Mesendoderm (in vitro differentiated cells): ENCODE measurements at regions not wholly inside any gene's neighbourhood (a gene's known extent, or its start where the extent isn't known, plus 50 kb on each side); places are given as distances from the start of the nearest gene placed in this dataset.

Source experiments
- DNase-seq: peaks from one replicate; pipeline ENCODE4 v3.0.0; 2013
- H2AK5ac ChIP-seq: 2 replicates; pipeline ENCODE4 v1.6.1; 2013; ENCODE audit warnings: low read length, inconsistent platforms
- H2BK120ac ChIP-seq: 2 replicates; pipeline ENCODE4 v1.6.1; 2013; ENCODE audit warnings: low read depth, mild to moderate bottlenecking, low read length, moderate library complexity, mixed read lengths
- H2BK15ac ChIP-seq: replicated peaks from 2 replicates; pipeline ENCODE4 v1.6.1; 2013; ENCODE audit warnings: low read depth, mild to moderate bottlenecking, moderate library complexity
- H2BK5ac ChIP-seq: 2 replicates; pipeline ENCODE4 v1.6.1; 2013; ENCODE audit warnings: low read length, inconsistent platforms
- H3K18ac ChIP-seq: 2 replicates; pipeline ENCODE4 v1.6.1; 2013; ENCODE audit warnings: mild to moderate bottlenecking, low read length, mixed read lengths
- H3K23ac ChIP-seq: one replicate; pipeline ENCODE4 v1.6.1; 2013; ENCODE audit warnings: low read length
- H3K27ac ChIP-seq: 2 replicates; pipeline ENCODE4 v1.5.1; 2013; ENCODE audit warnings: low read depth, mild to moderate bottlenecking, inconsistent platforms, low read length, moderate library complexity
- H3K27me3 ChIP-seq: 2 replicates; pipeline ENCODE4 v1.6.1; 2013; ENCODE audit warnings: low read length, control low read depth, mild to moderate bottlenecking, inconsistent platforms; ENCODE audit not compliant: insufficient read depth, poor library complexity
- H3K36me3 ChIP-seq: 2 replicates; pipeline ENCODE4 v1.6.1; 2013; ENCODE audit warnings: low read length, inconsistent platforms; ENCODE audit not compliant: control insufficient read depth, insufficient read depth
- H3K4ac ChIP-seq: one replicate; pipeline ENCODE4 v1.6.1; 2013; ENCODE audit warnings: low read depth, mild to moderate bottlenecking, low read length, moderate library complexity
- H3K4me1 ChIP-seq: 2 replicates; pipeline ENCODE4 v1.6.1; 2013; ENCODE audit warnings: low read depth, low read length, inconsistent platforms; ENCODE audit not compliant: control insufficient read depth
- H3K4me2 ChIP-seq: 2 replicates; pipeline ENCODE4 v1.6.1; 2013; ENCODE audit warnings: low read length
- H3K4me3 ChIP-seq: 2 replicates; pipeline ENCODE4 v1.5.1; 2013; ENCODE audit warnings: mild to moderate bottlenecking, low read length
- H3K56ac ChIP-seq: one replicate; pipeline ENCODE4 v1.6.1; 2013; ENCODE audit warnings: low read length
- H3K79me1 ChIP-seq: 2 replicates; pipeline ENCODE4 v1.6.1; 2013; ENCODE audit warnings: low read length, inconsistent platforms
- H3K79me2 ChIP-seq: 2 replicates; pipeline ENCODE4 v1.6.1; 2013; ENCODE audit warnings: mild to moderate bottlenecking, low read length; ENCODE audit not compliant: control insufficient read depth, insufficient read depth
- H3K9ac ChIP-seq: 2 replicates; pipeline ENCODE4 v1.6.1; 2013; ENCODE audit warnings: low read length, inconsistent platforms
- H4K5ac ChIP-seq: one replicate; pipeline ENCODE4 v1.6.1; 2013; ENCODE audit warnings: low read length
- H4K8ac ChIP-seq: one replicate; pipeline ENCODE4 v1.6.1; 2013; ENCODE audit warnings: low read depth, mild to moderate bottlenecking, control low read depth, low read length, moderate library complexity
- WGBS: extraction: QIAGEN DNeasy Blood & Tissue Kit; methylation state at CpG from one replicate; pipeline ENCODE4 v1.1.7; 2013; ENCODE audit warnings: low lambda C conversion rate, missing lambda C conversion rate; ENCODE audit not compliant: insufficient coverage; ENCODE audit errors: extremely low coverage; 5-methylcytosine and 5-hydroxymethylcytosine counted together

DNA sequence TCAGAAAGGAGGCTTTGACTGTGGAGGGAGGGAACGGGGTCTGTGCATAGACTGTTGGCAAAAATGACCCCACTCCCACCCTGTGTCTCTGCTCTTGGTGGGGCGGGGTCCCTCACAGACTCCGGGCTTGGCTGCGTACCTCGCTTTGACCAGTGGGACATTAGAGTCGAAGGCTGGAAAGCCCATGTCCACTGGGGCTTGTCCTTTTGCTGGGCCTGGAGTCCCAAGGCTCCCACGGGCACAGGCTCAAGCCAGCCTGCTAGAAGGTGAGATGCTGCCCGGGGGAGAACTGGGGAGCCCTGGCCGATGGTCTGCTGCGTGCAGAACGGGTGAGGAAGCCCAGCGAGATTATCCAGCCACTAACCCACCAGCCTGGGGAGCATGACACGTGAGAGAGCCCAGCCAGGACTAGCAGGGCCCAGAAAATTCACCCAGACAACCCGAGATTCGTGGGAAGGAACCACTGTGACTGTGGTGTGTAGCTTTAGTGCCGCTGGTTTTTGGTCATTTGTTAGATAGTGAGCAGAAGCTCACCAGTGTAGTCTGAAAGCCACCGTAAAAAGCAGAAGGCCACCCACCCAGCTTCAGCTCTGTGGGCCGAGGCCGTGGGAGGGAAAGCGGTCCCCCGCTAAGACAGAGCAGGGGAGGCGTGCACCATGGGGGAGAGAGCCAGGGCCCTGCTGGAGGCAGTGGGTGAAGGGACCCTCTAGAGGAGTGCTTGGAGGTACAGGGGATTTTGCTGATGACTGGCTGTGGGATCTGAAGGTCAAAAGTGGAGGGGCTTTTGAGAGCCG is 78.3 kb upstream of the C1orf174 start:
- no peak overlapping the region for H3K4me3 ChIP-seq
- no peaks in the 10 kb centered on the region for H3K4me1 ChIP-seq
- no peak overlapping the region for H3K56ac ChIP-seq
- no peak overlapping the region for H2BK15ac ChIP-seq
- no peak overlapping the region for H4K5ac ChIP-seq
- no peak overlapping the region for H3K4ac ChIP-seq
- H3K27me3 ChIP-seq: no peaks in the 10 kb centered on the region
- H3K79me1 ChIP-seq: no peaks in the 10 kb centered on the region
- H3K79me2 ChIP-seq: no peaks in the 10 kb centered on the region
- H3K27ac ChIP-seq: no peak overlapping the region
- no peak overlapping the region for H4K8ac ChIP-seq
- no CpG with 5 or more reads among the region's 23 CpGs for WGBS
- H3K18ac ChIP-seq: no peak overlapping the region
- H3K9ac ChIP-seq: no peak overlapping the region
- no peak overlapping the region for H3K4me2 ChIP-seq
- no peak overlapping the region for H3K23ac ChIP-seq
- H2BK5ac ChIP-seq: no peak overlapping the region
- no peak overlapping the region for H2AK5ac ChIP-seq
- H2BK120ac ChIP-seq: no peak overlapping the region
- DNase-seq: no peak
- H3K36me3 ChIP-seq: no peaks in the 10 kb centered on the region

DNA sequence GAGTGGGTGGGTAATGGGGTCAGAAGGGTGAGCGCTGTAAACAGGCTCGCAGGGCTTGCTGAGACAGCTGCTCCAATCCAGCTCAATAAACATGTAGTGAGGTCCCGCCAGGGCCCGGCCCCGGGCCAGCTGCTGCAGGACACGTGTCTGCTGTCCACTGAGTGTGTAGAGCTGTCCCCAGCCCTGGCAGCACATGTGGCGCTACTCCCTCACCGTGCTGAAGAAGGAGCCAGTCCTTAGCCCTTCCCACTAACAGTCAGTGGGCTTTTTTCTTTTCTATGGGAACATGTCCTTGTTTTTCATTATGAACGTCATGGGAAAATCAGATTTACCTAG is 78.9 kb upstream of the C1orf174 start:
- no peak overlapping the region for H3K4me2 ChIP-seq
- H2BK15ac ChIP-seq: no peak overlapping the region
- H3K4me3 ChIP-seq: no peak overlapping the region
- H3K4me1 ChIP-seq: no peaks in the 10 kb centered on the region
- H2AK5ac ChIP-seq: no peak overlapping the region
- no peak overlapping the region for H4K5ac ChIP-seq
- H3K27ac ChIP-seq: no peak overlapping the region
- WGBS: no CpG with 5 or more reads among the region's 9 CpGs
- no peak overlapping the region for H2BK5ac ChIP-seq
- H3K18ac ChIP-seq: no peak overlapping the region
- no peak overlapping the region for H3K23ac ChIP-seq
- no peaks in the 10 kb centered on the region for H3K36me3 ChIP-seq
- H2BK120ac ChIP-seq: no peak overlapping the region
- H3K9ac ChIP-seq: no peak overlapping the region
- no peak for DNase-seq
- no peak overlapping the region for H3K56ac ChIP-seq
- H3K4ac ChIP-seq: no peak overlapping the region
- H3K79me2 ChIP-seq: no peaks in the 10 kb centered on the region
- H4K8ac ChIP-seq: no peak overlapping the region
- no peaks in the 10 kb centered on the region for H3K79me1 ChIP-seq
- no peaks in the 10 kb centered on the region for H3K27me3 ChIP-seq

DNA sequence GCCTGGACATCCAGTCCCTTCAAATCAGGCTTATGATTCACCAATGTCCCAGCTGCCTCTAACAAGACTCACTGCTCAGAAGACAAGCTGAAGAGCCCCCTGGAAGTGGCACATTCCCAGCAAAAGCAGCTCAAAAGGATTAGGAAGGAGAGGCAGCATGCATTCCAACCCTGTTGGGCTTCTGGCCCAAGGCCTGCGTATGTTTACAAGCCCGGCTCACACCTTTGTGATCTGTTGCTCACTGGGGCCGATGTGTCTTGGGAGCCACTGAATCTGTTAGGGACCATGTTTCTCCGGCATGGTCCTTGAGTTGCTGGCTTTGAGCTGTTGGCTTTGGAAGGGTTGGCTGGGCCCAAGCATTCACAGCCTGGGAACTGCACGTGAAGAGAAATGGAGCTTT is 81.2 kb upstream of the C1orf174 start:
- no peak overlapping the region for H2BK120ac ChIP-seq
- no peaks in the 10 kb centered on the region for H3K4me1 ChIP-seq
- H3K4me2 ChIP-seq: no peak overlapping the region
- no peak overlapping the region for H3K18ac ChIP-seq
- H3K4ac ChIP-seq: no peak overlapping the region
- no peak overlapping the region for H3K23ac ChIP-seq
- H2AK5ac ChIP-seq: no peak overlapping the region
- no peak overlapping the region for H3K9ac ChIP-seq
- no CpG with 5 or more reads among the region's 5 CpGs for WGBS
- no peaks in the 10 kb centered on the region for H3K79me2 ChIP-seq
- no peaks in the 10 kb centered on the region for H3K79me1 ChIP-seq
- H3K36me3 ChIP-seq: no peaks in the 10 kb centered on the region
- no peak overlapping the region for H4K5ac ChIP-seq
- no peak overlapping the region for H4K8ac ChIP-seq
- H3K4me3 ChIP-seq: no peak overlapping the region
- no peak overlapping the region for H3K27ac ChIP-seq
- no peak overlapping the region for H3K56ac ChIP-seq
- peak; percentile 61 for DNase-seq
- H2BK15ac ChIP-seq: no peak overlapping the region
- H3K27me3 ChIP-seq: no peaks in the 10 kb centered on the region
- H2BK5ac ChIP-seq: no peak overlapping the region

DNA sequence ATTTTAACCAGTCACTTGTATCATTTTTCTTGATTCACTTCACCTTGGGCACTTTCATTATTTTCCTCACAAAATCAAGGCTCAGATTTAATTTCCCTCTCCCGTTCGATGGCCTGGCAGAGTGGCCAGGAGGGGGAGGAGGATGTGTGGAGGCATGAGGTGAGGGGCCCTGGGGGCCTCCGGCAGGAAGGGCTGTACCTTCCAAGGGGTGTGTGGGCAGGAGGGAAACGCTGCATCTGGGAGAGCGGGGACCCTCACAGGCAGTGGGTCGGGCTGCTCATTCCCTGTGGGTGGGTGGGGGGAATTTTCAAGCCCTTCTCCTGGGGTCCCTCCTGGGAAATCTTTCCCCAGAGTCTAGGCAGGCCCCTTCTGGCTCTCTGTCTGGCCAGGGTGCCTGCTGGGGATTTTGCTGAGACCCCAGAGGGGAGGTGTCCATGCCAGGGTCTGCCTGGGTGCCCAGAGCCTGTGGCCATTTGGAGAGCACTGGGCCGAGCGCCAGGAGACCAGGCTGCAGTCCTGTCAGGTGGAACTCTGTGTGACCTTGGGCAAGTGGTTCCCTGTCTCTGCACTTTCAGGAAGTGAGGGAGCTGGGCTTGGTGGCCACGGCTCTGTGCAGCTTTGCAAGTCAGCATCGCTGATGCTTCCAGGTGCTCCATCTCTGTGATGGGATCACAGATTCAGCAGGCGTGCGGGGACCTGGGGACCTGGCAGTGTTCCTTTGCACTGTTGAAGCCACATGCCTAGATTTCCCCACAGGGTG is 81.9 kb upstream of the C1orf174 start:
- Histone ChIP-seq H3K4me2 (no peak overlapping the region), H3K79me2 (no peaks in the 10 kb centered on the region), H3K56ac (no peak overlapping the region), H2BK5ac (no peak overlapping the region), H3K9ac (no peak overlapping the region), H3K4me3 (no peak overlapping the region), H3K27ac (no peak overlapping the region), H3K18ac (no peak overlapping the region), H3K4ac (no peak overlapping the region), H2AK5ac (no peak overlapping the region), H4K8ac (no peak overlapping the region), H2BK120ac (no peak overlapping the region), H3K36me3 (no peaks in the 10 kb centered on the region), H3K4me1 (no peaks in the 10 kb centered on the region), H3K79me1 (no peaks in the 10 kb centered on the region), H3K23ac (no peak overlapping the region), H3K27me3 (no peaks in the 10 kb centered on the region), H4K5ac (no peak overlapping the region), H2BK15ac (no peak overlapping the region)
- no CpG with 5 or more reads among the region's 12 CpGs for WGBS
- no peak for DNase-seq

DNA sequence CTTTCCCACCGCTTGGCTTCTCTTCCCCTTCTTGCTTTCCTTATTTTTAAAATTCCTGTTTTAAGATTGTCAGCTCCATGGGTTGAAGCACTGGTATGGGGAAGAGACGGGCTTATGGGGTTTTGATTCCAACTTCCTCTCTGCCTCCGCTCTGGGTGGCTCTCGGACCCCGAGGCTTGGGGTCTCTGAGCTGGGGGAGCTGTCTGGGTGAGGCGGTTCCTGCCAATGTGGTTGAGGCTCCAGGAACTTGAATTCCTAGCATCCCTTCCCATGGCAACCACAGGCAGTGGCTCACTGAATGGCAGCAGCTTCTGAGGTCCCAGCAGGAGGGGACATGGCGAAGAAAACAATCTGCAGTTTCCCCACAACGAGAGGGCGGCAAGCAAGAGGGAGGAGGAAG is 83.1 kb upstream of the C1orf174 start:
- Histone ChIP-seq H2AK5ac (no peak overlapping the region), H3K79me1 (no peaks in the 10 kb centered on the region), H3K4me2 (no peak overlapping the region), H2BK15ac (no peak overlapping the region), H3K4me3 (no peak overlapping the region), H3K9ac (no peak overlapping the region), H4K5ac (no peak overlapping the region), H3K79me2 (no peaks in the 10 kb centered on the region), H3K56ac (no peak overlapping the region), H3K27ac (no peak overlapping the region), H3K4me1 (no peaks in the 10 kb centered on the region), H3K27me3 (no peaks in the 10 kb centered on the region), H4K8ac (no peak overlapping the region), H3K23ac (no peak overlapping the region), H3K4ac (no peak overlapping the region), H3K18ac (no peak overlapping the region), H2BK120ac (no peak overlapping the region), H2BK5ac (no peak overlapping the region), H3K36me3 (no peaks in the 10 kb centered on the region)
- no peak for DNase-seq
- no CpG with 5 or more reads among the region's 9 CpGs for WGBS
